ENCODE measurements at regions not wholly inside any gene's neighbourhood (a gene's known extent, or its start where the extent isn't known, plus 50 kb on each side); places are given as distances from the start of the nearest gene placed in this dataset.
A peak's percentile ranks its signal among the peaks of the same experiment; 100 is the strongest.
"Not testable (repeated sequence)": the region's sequence is repeated elsewhere in the genome, so short reads cannot be mapped to it uniquely, and the experiment has no call there.

DNA sequence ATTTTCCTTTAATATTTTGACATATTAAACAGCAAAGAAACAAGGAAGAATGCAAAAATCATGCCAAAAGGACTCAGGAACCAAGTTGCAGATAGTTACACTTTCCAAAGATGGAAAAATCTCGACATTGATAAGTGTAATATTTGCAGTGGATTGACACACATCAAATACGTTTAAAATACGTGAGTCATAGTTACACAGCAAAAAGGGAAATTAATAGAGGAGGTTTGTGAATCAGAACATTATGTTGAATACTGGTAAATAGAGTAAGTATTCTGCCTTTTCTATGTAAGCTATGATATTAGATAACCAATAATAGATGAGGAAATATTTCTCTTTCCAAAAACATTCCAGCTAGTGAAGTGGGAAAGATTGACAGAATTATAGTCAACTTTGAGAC lies 1761.3 kb upstream of the IGFBP7 start:
- TF ChIP-seq CTCF (IDR thresholded peaks at IDR 0.05) (no peak), ZFX (IDR thresholded peaks at IDR 0.05; ENCODE audit: borderline replicate concordance) (no peak)
- no peak overlapping the region for H3K27ac ChIP-seq

DNA sequence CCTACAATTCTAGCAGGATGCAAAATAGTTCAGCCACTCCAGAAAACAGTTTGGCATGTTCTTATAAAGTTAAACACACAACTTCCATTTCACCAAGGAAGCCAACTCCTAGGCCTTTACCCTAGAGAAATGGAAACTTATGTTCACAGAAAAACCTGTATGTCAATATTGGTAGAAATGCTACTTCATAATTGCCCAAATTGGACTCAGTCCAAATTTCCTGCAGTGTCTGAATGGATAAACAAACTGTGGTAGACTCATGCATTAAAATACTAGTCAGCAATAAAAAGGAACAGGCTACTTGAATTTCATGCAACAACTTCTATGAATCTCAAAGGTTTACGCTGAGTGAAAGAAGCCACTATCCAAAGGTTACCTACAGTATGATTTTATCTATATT lies 1738.8 kb upstream of the IGFBP7 start:
- TF ChIP-seq CTCF (IDR thresholded peaks at IDR 0.05) (no peak), ZFX (IDR thresholded peaks at IDR 0.05; ENCODE audit: borderline replicate concordance) (no peak)
- 0 out of 2 replicates have a peak overlapping the region, but pooled peaks have one; percentile 20 for H3K27ac ChIP-seq

DNA sequence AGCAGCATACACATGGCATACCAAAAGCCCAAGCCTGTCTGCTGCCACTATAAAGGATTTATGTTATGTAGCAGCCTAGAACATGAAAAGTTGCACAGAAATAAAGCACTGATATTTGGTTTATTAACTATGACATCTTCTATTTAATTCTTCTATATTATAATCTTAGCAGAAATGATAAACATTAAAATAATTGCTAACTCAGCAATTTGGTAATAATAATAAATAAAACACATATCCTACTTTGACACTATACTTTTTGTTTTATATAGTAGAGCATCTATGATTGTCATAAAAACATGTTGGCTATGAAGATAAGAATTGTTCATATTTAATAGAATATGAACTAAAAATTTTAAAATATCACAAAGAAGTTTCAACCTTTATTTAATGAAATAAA lies 1733.3 kb upstream of the IGFBP7 start:
- TF ChIP-seq CTCF (IDR thresholded peaks at IDR 0.05) (no peak), ZFX (IDR thresholded peaks at IDR 0.05; ENCODE audit: borderline replicate concordance) (no peak)

GRCh38 chr4:58833126-58833525 lies 1722.9 kb upstream of the IGFBP7 start:
- H3K27ac ChIP-seq, result no peak overlapping the region
- TF ChIP-seq CTCF (IDR thresholded peaks at IDR 0.05) (no peak), ZFX (IDR thresholded peaks at IDR 0.05; ENCODE audit: borderline replicate concordance) (no peak)

More for the DNA sequence above, 1733.3 kb upstream of the IGFBP7 start:
- H3K27ac ChIP-seq, result no peak overlapping the region

- H3K27ac ChIP-seq, result no peak overlapping the region
- TF ChIP-seq ZFX (IDR thresholded peaks at IDR 0.05; ENCODE audit: borderline replicate concordance) (no peak), CTCF (IDR thresholded peaks at IDR 0.05) (no peak)
Observed at GRCh38 chr4:58825278-58825677, 1715.1 kb upstream of the IGFBP7 start.

DNA sequence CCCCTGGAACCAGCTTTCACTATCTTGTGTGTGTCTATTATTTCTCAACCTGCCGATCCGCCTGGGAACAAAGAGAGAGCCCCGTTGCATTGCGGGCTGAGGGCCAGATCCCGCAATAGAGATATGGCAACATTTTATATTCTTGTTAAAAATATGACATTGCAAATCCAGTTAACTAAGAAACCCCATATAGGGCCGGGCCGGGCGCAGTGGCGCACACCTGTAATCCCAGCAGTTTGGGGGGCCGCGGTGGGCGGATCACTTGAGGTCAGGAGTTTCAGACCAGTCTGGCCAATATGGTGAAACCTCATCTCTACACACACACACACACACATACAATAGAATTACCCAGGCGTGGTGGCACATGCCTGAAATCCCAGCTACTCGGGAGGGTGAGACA lies 1708.4 kb upstream of the IGFBP7 start:
- not testable (repeated sequence) for H3K27ac ChIP-seq

GRCh38 chr4:58809948-58810347 lies 1699.8 kb upstream of the IGFBP7 start:
- TF ChIP-seq ZFX (IDR thresholded peaks at IDR 0.05; ENCODE audit: borderline replicate concordance) (no peak), CTCF (IDR thresholded peaks at IDR 0.05) (no peak)

DNA sequence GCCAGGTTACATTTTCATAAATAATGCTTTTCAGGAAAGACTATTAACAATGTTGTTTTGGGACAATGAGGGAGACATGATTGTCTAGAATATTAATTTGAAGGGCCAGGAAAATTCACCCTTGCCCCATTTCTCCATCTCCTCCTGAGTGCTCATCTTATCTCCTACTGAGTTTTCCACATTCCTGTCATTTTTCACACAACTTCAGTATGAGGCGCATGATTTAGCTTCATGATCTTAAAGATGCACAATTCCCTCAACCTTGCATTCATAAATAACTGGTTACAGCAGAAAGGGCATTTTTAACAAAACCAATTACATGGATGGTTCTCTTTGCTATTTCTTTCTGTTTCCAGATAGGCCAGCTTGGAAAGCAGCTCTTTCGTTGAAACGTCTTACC lies 1699.2 kb upstream of the IGFBP7 start:
- H3K27ac ChIP-seq, result peak overlapping the region; percentile 12; the same call in 1 of the 2 replicates
- TF ChIP-seq ZFX (IDR thresholded peaks at IDR 0.05; ENCODE audit: borderline replicate concordance) (no peak), CTCF (IDR thresholded peaks at IDR 0.05) (no peak)

More at GRCh38 chr4:58809948-58810347, 1699.8 kb upstream of the IGFBP7 start:
- H3K27ac ChIP-seq, result peak overlapping the region; percentile 12; the same call in 1 of the 2 replicates

Data from 22Rv1 (cell line).